ENCODE measurements at regions not wholly inside any gene's neighbourhood (a gene's known extent, or its start where the extent isn't known, plus 50 kb on each side); places are given as distances from the start of the nearest gene placed in this dataset.

DNA sequence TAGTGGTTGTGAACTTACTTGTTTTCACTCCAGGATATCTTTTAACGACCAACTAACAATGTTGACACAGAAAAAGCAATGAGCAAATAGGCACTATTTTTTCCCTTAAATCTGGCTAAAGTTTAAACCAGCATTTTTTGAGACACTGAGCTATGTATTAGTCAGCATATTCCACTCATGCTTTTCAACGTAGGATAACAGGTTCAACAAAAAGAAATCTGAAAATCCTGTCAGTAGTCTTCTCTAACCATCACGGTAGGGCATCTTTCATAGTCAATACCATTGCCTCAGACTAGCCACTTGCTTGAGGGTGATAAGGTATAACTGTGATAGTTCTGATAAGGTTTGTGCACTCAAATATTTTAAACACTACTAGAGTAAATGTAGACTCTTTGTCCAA is 1177.3 kb upstream of the NUDT12 start:
- TF ChIP-seq, protein P1, sequence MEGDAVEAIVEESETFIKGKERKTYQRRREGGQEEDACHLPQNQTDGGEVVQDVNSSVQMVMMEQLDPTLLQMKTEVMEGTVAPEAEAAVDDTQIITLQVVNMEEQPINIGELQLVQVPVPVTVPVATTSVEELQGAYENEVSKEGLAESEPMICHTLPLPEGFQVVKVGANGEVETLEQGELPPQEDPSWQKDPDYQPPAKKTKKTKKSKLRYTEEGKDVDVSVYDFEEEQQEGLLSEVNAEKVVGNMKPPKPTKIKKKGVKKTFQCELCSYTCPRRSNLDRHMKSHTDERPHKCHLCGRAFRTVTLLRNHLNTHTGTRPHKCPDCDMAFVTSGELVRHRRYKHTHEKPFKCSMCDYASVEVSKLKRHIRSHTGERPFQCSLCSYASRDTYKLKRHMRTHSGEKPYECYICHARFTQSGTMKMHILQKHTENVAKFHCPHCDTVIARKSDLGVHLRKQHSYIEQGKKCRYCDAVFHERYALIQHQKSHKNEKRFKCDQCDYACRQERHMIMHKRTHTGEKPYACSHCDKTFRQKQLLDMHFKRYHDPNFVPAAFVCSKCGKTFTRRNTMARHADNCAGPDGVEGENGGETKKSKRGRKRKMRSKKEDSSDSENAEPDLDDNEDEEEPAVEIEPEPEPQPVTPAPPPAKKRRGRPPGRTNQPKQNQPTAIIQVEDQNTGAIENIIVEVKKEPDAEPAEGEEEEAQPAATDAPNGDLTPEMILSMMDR (tag by site-specific recombination; IDR thresholded peaks at IDR 0.05), result no peak
- TF ChIP-seq, protein P2, sequence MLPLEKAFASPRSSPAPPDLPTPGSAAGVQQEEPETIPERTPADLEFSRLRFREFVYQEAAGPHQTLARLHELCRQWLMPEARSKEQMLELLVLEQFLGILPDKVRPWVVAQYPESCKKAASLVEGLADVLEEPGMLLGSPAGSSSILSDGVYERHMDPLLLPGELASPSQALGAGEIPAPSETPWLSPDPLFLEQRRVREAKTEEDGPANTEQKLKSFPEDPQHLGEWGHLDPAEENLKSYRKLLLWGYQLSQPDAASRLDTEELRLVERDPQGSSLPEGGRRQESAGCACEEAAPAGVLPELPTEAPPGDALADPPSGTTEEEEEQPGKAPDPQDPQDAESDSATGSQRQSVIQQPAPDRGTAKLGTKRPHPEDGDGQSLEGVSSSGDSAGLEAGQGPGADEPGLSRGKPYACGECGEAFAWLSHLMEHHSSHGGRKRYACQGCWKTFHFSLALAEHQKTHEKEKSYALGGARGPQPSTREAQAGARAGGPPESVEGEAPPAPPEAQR (tag by site-specific recombination; IDR thresholded peaks at IDR 0.05), result no peak
- TF ChIP-seq ZSCAN30 (tag by site-specific recombination; IDR thresholded peaks at IDR 0.05) (no peak), KLF10 (tag by site-specific recombination; IDR thresholded peaks at IDR 0.05) (no peak), ZNF777 (tag by site-specific recombination; IDR thresholded peaks at IDR 0.05; ENCODE audit: borderline replicate concordance) (no peak)
- TF ChIP-seq, protein P3, sequence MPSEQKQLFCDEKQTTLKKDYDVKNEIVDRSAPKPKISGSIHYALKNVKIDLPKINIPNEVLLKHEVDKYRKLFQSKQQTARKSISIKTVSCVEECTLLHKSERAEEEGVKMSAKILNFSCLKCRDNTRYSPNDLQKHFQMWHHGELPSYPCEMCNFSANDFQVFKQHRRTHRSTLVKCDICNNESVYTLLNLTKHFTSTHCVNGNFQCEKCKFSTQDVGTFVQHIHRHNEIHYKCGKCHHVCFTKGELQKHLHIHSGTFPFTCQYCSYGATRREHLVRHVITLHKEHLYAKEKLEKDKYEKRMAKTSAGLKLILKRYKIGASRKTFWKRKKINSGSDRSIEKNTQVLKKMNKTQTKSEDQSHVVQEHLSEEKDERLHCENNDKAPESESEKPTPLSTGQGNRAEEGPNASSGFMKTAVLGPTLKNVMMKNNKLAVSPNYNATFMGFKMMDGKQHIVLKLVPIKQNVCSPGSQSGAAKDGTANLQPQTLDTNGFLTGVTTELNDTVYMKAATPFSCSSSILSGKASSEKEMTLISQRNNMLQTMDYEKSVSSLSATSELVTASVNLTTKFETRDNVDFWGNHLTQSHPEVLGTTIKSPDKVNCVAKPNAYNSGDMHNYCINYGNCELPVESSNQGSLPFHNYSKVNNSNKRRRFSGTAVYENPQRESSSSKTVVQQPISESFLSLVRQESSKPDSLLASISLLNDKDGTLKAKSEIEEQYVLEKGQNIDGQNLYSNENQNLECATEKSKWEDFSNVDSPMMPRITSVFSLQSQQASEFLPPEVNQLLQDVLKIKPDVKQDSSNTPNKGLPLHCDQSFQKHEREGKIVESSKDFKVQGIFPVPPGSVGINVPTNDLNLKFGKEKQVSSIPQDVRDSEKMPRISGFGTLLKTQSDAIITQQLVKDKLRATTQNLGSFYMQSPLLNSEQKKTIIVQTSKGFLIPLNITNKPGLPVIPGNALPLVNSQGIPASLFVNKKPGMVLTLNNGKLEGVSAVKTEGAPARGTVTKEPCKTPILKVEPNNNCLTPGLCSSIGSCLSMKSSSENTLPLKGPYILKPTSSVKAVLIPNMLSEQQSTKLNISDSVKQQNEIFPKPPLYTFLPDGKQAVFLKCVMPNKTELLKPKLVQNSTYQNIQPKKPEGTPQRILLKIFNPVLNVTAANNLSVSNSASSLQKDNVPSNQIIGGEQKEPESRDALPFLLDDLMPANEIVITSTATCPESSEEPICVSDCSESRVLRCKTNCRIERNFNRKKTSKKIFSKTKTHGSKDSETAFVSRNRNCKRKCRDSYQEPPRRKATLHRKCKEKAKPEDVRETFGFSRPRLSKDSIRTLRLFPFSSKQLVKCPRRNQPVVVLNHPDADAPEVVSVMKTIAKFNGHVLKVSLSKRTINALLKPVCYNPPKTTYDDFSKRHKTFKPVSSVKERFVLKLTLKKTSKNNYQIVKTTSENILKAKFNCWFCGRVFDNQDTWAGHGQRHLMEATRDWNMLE (tag by site-specific recombination; conservative IDR thresholded peaks at IDR 0.05; ENCODE audit: low read depth), result no peak
- TF ChIP-seq, protein P4, sequence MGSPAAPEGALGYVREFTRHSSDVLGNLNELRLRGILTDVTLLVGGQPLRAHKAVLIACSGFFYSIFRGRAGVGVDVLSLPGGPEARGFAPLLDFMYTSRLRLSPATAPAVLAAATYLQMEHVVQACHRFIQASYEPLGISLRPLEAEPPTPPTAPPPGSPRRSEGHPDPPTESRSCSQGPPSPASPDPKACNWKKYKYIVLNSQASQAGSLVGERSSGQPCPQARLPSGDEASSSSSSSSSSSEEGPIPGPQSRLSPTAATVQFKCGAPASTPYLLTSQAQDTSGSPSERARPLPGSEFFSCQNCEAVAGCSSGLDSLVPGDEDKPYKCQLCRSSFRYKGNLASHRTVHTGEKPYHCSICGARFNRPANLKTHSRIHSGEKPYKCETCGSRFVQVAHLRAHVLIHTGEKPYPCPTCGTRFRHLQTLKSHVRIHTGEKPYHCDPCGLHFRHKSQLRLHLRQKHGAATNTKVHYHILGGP (tag by site-specific recombination; IDR thresholded peaks at IDR 0.05), result no peak

Measured in HEK293 (cell line).